Mammary epithelial cell (primary cell): ENCODE measurements at regions not wholly inside any gene's neighbourhood (a gene's known extent, or its start where the extent isn't known, plus 50 kb on each side); places are given as distances from the start of the nearest gene placed in this dataset.

Experiments
- EZH2 ChIP-seq: IDR thresholded peaks from 2 replicates; pipeline ENCODE4 v1.6.1; 2012; ENCODE audit warnings: low read length, inconsistent platforms, borderline replicate concordance
- TF ChIP-seq, protein P1 (sequence below), 2 donors: IDR thresholded peaks in 1 of 2; conservative IDR thresholded peaks in 1 of 2; 2 replicates each; pipeline ENCODE4 v1.5.1; 2011 to 2012; ENCODE audit warnings: inconsistent platforms in 2 of 2, low read length in 2 of 2, mild to moderate bottlenecking in 2 of 2, control low read depth in 1 of 2, low read depth in 1 of 2; ENCODE audit not compliant: insufficient read depth in 1 of 2; ENCODE audit errors: extremely low read depth in 1 of 2

DNA sequence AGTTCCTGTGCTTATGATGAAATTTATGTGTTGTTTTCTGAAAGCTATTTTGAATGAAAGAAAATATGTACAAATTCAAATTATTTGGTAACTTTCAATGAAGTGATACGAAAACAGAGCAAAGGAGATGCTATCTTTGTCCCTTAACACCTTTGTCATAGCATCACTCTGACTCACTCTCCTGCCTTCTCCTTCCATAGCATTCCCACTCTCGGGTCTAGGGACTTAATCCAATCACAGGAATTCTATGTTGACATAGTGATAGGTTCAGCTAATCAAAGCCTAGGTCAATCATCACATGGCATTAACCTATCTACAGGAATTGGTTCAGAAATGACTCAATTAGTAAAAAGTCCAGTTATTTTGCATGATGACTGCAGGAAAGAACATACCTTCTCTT lies 464.7 kb upstream of the RORB start:
- TF ChIP-seq, protein P1, sequence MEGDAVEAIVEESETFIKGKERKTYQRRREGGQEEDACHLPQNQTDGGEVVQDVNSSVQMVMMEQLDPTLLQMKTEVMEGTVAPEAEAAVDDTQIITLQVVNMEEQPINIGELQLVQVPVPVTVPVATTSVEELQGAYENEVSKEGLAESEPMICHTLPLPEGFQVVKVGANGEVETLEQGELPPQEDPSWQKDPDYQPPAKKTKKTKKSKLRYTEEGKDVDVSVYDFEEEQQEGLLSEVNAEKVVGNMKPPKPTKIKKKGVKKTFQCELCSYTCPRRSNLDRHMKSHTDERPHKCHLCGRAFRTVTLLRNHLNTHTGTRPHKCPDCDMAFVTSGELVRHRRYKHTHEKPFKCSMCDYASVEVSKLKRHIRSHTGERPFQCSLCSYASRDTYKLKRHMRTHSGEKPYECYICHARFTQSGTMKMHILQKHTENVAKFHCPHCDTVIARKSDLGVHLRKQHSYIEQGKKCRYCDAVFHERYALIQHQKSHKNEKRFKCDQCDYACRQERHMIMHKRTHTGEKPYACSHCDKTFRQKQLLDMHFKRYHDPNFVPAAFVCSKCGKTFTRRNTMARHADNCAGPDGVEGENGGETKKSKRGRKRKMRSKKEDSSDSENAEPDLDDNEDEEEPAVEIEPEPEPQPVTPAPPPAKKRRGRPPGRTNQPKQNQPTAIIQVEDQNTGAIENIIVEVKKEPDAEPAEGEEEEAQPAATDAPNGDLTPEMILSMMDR (conservative IDR thresholded peaks at IDR 0.05 in 1 of 2, IDR thresholded peaks at IDR 0.05 in 1 of 2; ENCODE audit: extremely low read depth in 1 of 2, insufficient read depth in 1 of 2, low read depth in 1 of 2, low read length in 2 of 2): no peak
- no peak for TF ChIP-seq EZH2
